Right atrium auricular region (tissue), 2 donors: ENCODE measurements at regions not wholly inside any gene's neighbourhood (a gene's known extent, or its start where the extent isn't known, plus 50 kb on each side); places are given as distances from the start of the nearest gene placed in this dataset.

Source experiments
- DNase-seq: peaks from one replicate; pipeline ENCODE4 v3.0.0-alpha.2; 2019; ENCODE audit warnings: low spot score
- H3K27ac ChIP-seq, 2 donors: fragments of 200-600 bp; sonication (generic); 1 replicate in 1 of 2; 2 replicates in 1 of 2; pipeline ENCODE4 v1.5.1; 2016 to 2019
- H3K27me3 ChIP-seq, 2 donors: fragments of 200-600 bp; sonication (generic); one replicate each; pipeline versions ENCODE4 v1.5.1 to v1.6.0; 2017 to 2019
- H3K36me3 ChIP-seq: fragments of 200-600 bp; sonication (generic); one replicate; pipeline ENCODE4 v1.5.1; 2016
- H3K4me1 ChIP-seq, 2 donors: fragments of 200-600 bp; sonication (generic); one replicate each; pipeline versions ENCODE4 v1.5.1 to v1.6.0; 2017 to 2019
- H3K4me3 ChIP-seq, 2 donors: fragments of 200-600 bp; sonication (generic); 1 replicate in 1 of 2; 2 replicates in 1 of 2; pipeline ENCODE4 v1.5.1; 2017 to 2019; ENCODE audit warnings: mild to moderate bottlenecking in 1 of 2, moderate library complexity in 1 of 2
- H3K9me3 ChIP-seq, 2 donors: fragments of 200-600 bp; sonication (generic); one replicate each; pipeline ENCODE4 v1.5.1; 2019
- CTCF ChIP-seq, 2 donors: fragments of 200-600 bp; sonication (generic); IDR thresholded peaks; one replicate each; pipeline ENCODE4 v1.5.1; 2019; ENCODE audit warnings: antibody characterized with exemption in 2 of 2

- Histone ChIP-seq H3K4me1 (no peaks in the 10 kb centered on the region), H3K36me3 (no peaks in the 10 kb centered on the region), H3K9me3 (peaks cover 0 to 19% of the 10 kb centered on the region in 2 donors), H3K4me3 (no peak overlapping the region), H3K27me3 (no peaks in the 10 kb centered on the region), H3K27ac (no peak overlapping the region)
- TF ChIP-seq CTCF (IDR thresholded peaks at IDR 0.05): no peak
- no peak for DNase-seq
These were observed 206.6 kb upstream of the KLHL29 start for GRCh38 chr2:23178396-23178795.

- no peak overlapping the region for H3K27ac ChIP-seq
- H3K27me3 ChIP-seq: no peaks in the 10 kb centered on the region
- DNase-seq: no peak
- no peak for TF ChIP-seq CTCF (IDR thresholded peaks at IDR 0.05)
- no peaks in the 10 kb centered on the region for H3K36me3 ChIP-seq
- H3K4me1 ChIP-seq: no peaks in the 10 kb centered on the region
- peaks cover 0 to 19% of the 10 kb centered on the region in 2 donors for H3K9me3 ChIP-seq
- H3K4me3 ChIP-seq: no peak overlapping the region
These were observed 201.2 kb upstream of the KLHL29 start for GRCh38 chr2:23183733-23184132.

- Histone ChIP-seq H3K9me3 (peaks cover 0 to 18% of the 10 kb centered on the region in 2 donors), H3K27me3 (no peaks in the 10 kb centered on the region), H3K27ac (no peak overlapping the region), H3K4me1 (no peaks in the 10 kb centered on the region), H3K4me3 (no peak overlapping the region), H3K36me3 (no peaks in the 10 kb centered on the region)
- TF ChIP-seq CTCF (IDR thresholded peaks at IDR 0.05): no peak
- no peak for DNase-seq
These were observed 186.5 kb upstream of the KLHL29 start for GRCh38 chr2:23198316-23199114.

- Histone ChIP-seq H3K4me1 (no peaks in the 10 kb centered on the region), H3K27ac (no peak overlapping the region), H3K27me3 (no peaks in the 10 kb centered on the region), H3K36me3 (no peaks in the 10 kb centered on the region), H3K4me3 (no peak overlapping the region), H3K9me3 (peaks cover 0 to 18% of the 10 kb centered on the region in 2 donors)
- TF ChIP-seq CTCF (IDR thresholded peaks at IDR 0.05): peak in 1 of 2 donors; percentile 21
- DNase-seq: no peak
These were observed 185.7 kb upstream of the KLHL29 start for GRCh38 chr2:23199115-23199918.

- Histone ChIP-seq H3K4me1 (no peaks in the 10 kb centered on the region), H3K27ac (no peak overlapping the region), H3K36me3 (no peaks in the 10 kb centered on the region), H3K27me3 (no peaks in the 10 kb centered on the region), H3K4me3 (no peak overlapping the region), H3K9me3 (peaks cover 0 to 13% of the 10 kb centered on the region in 2 donors)
- DNase-seq: no peak
- no peak for TF ChIP-seq CTCF (IDR thresholded peaks at IDR 0.05)
These were observed 184.8 kb upstream of the KLHL29 start for GRCh38 chr2:23200068-23200786.
